ENCODE measurements at regions not wholly inside any gene's neighbourhood (a gene's known extent, or its start where the extent isn't known, plus 50 kb on each side); places are given as distances from the start of the nearest gene placed in this dataset.
"Not testable (repeated sequence)": the region's sequence is repeated elsewhere in the genome, so short reads cannot be mapped to it uniquely, and the experiment has no call there.

DNA sequence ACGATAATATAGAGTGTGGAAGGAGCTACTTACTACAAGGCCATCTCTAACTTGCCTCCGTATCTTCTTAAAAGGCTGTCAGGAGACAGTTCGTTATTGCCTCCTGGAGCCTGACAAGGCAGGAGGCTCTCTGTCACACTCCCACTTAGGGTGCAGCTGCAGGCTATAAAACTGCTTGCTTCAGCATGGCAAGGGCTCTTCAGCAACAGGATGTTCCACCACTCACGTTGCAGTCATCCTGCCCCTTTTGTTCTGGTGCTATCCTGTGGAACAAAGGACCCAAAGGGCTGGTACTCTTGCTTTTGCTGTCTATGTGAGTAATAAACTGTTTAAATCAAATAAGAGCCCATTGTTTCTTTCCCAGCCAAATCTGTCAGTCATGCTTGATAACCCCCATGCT lies 508.9 kb downstream of the NTRK2 start:
- Histone ChIP-seq H3K4me1 (replicated peaks) (no peaks in the 10 kb centered on the region), H3K27ac (no peak overlapping the region), H3K27me3 (replicated peaks) (no peaks in the 10 kb centered on the region), H3K36me3 (no peaks in the 10 kb centered on the region), H3K9me3 (replicated peaks) (no peaks in the 10 kb centered on the region), H3K4me3 (no peak overlapping the region)
- DNase-seq (ENCODE audit: low read depth in 1 of 2, low spot score in 2 of 2), result no peak

- no peaks in the 10 kb centered on the region for H3K9me3 ChIP-seq (replicated peaks)
- H3K36me3 ChIP-seq, result no peaks in the 10 kb centered on the region
- no peaks in the 10 kb centered on the region for H3K4me1 ChIP-seq (replicated peaks)
- no peaks in the 10 kb centered on the region for H3K27me3 ChIP-seq (replicated peaks)
- no peak overlapping the region for H3K27ac ChIP-seq
- no peak for DNase-seq (ENCODE audit: low read depth in 1 of 2, low spot score in 2 of 2)
- H3K4me3 ChIP-seq, result no peak overlapping the region
Observed at GRCh38 chr9:85173967-85174366, 504.4 kb downstream of the NTRK2 start.

DNA sequence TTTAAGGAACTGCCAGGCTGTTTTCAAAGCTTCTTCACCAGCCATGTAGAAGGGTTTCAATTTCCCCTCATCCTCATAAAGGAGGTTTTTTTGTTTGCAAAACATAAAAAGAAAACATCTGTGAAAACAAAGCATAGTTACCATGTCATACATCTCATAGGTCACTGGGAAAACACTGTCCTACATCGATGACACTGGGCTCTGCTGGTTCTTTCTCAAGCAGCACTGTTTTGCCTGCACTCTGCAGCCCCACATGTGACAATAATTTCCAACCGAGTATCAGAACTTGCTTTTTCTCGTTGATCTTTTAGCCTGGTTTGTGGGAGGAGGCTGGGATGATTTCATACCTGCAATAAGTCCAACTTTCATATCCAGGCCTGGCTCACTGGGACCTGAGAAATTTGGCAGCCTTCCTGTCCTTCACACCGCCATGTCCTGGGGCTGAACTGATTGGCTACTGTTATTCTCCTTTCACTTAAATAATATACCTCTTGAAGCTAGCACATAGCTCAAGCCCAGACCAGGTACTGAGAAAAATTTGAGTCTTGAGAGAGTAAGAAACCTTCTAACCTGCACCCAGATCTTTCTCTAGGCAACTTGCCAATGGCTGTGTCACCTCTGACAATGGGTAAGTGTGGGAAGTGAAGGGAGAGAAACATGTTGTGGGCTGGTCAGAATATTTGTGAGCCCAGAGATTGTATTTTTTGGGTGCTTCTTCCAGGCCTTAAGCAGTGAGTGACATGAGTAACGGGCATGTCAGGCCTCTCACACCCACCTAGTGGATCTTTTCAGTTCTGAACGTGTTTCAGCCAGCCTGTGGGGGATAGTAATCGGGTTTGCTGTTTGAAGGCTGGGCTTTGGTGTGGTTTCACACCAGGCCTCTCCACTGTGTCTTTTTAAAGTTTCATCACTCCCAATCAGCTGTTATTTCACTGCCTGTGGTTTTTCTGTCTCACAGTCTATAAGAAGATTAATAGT lies 502.8 kb downstream of the NTRK2 start:
- H3K9me3 ChIP-seq (replicated peaks), result no peaks in the 10 kb centered on the region
- DNase-seq (ENCODE audit: low read depth in 1 of 2, low spot score in 2 of 2), result no peak
- no peak overlapping the region for H3K27ac ChIP-seq
- no peak overlapping the region for H3K4me3 ChIP-seq
- no peaks in the 10 kb centered on the region for H3K27me3 ChIP-seq (replicated peaks)
- H3K36me3 ChIP-seq, result no peaks in the 10 kb centered on the region
- H3K4me1 ChIP-seq (replicated peaks), result no peaks in the 10 kb centered on the region

- Histone ChIP-seq H3K36me3 (no peaks in the 10 kb centered on the region), H3K9me3 (replicated peaks) (no peaks in the 10 kb centered on the region), H3K4me3 (no peak overlapping the region), H3K27me3 (replicated peaks) (no peaks in the 10 kb centered on the region), H3K4me1 (replicated peaks) (no peaks in the 10 kb centered on the region), H3K27ac (no peak overlapping the region)
- DNase-seq (ENCODE audit: low read depth in 1 of 2, low spot score in 2 of 2), result no peak
Observed at GRCh38 chr9:85171163-85171562, 501.6 kb downstream of the NTRK2 start.

- DNase-seq (ENCODE audit: low read depth in 1 of 2, low spot score in 2 of 2), result no peak
Observed at GRCh38 chr9:85168412-85168811, 498.9 kb downstream of the NTRK2 start.

GRCh38 chr9:85167146-85167545 lies 497.6 kb downstream of the NTRK2 start:
- no peak for DNase-seq (ENCODE audit: low read depth in 1 of 2, low spot score in 2 of 2)
- H3K9me3 ChIP-seq (replicated peaks), result no peaks in the 10 kb centered on the region
- H3K27ac ChIP-seq, result no peak overlapping the region

More at GRCh38 chr9:85168412-85168811, 498.9 kb downstream of the NTRK2 start:
- Histone ChIP-seq H3K36me3 (no peaks in the 10 kb centered on the region), H3K27me3 (replicated peaks) (no peaks in the 10 kb centered on the region), H3K9me3 (replicated peaks) (no peaks in the 10 kb centered on the region), H3K4me1 (replicated peaks) (no peaks in the 10 kb centered on the region), H3K4me3 (no peak overlapping the region), H3K27ac (no peak overlapping the region)

GRCh38 chr9:85163825-85164224 lies 494.3 kb downstream of the NTRK2 start:
- Histone ChIP-seq H3K27ac (no peak overlapping the region), H3K36me3 (no peaks in the 10 kb centered on the region), H3K9me3 (replicated peaks) (no peaks in the 10 kb centered on the region), H3K4me3 (no peak overlapping the region), H3K4me1 (replicated peaks) (no peaks in the 10 kb centered on the region), H3K27me3 (replicated peaks) (no peaks in the 10 kb centered on the region)
- DNase-seq (ENCODE audit: low read depth in 1 of 2, low spot score in 2 of 2), result no peak

More at GRCh38 chr9:85167146-85167545, 497.6 kb downstream of the NTRK2 start:
- Histone ChIP-seq H3K4me3 (no peak overlapping the region), H3K36me3 (no peaks in the 10 kb centered on the region), H3K4me1 (replicated peaks) (no peaks in the 10 kb centered on the region), H3K27me3 (replicated peaks) (no peaks in the 10 kb centered on the region)

DNA sequence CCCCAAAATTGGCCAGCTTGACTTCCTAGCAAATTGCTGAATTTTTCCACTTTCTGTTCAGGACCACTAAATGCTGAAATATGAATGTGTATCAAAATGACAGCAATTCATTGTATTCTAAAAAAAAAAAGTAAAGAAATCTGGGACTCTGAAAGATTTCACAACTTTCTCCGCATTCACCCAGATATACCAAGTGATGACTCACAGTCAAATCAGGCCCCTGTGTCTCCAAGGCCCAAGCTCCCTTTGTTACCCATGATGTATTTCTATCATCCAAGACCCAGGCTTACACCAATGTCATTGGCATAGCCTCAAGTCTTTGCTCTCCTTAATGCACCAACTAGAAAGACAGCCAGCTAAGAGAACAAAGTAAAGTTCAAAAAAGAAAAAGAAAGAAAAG lies 493.9 kb downstream of the NTRK2 start:
- no peak overlapping the region for H3K27ac ChIP-seq
- H3K36me3 ChIP-seq, result no peaks in the 10 kb centered on the region
- DNase-seq (ENCODE audit: low read depth in 1 of 2, low spot score in 2 of 2), result no peak

DNA sequence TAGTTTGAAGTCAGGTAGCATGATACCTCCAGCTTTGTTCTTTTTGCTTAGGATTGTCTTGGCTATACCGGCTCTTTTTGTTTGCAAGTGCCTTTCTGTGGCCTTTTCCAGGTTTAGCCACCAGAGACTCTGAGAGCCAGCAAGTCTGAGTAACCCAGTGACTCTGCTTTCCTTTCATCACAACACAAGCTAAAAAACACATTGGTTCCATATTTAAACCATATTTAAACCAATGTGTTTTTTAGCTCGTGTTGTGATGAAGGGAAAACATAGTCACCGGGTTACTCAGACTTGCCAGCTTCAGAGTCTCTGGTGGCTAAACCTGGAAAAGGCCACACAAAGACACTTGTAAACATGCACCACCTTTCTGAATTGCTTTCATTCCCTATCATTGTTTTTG lies 493.3 kb downstream of the NTRK2 start:
- Histone ChIP-seq H3K27me3 (replicated peaks) (no peaks in the 10 kb centered on the region), H3K36me3 (no peaks in the 10 kb centered on the region), H3K4me1 (replicated peaks) (no peaks in the 10 kb centered on the region), H3K27ac (no peak overlapping the region), H3K4me3 (no peak overlapping the region), H3K9me3 (replicated peaks) (no peaks in the 10 kb centered on the region)
- no peak for DNase-seq (ENCODE audit: low read depth in 1 of 2, low spot score in 2 of 2)

More for the DNA sequence above, 493.9 kb downstream of the NTRK2 start:
- no peaks in the 10 kb centered on the region for H3K27me3 ChIP-seq (replicated peaks)
- H3K4me1 ChIP-seq (replicated peaks), result no peaks in the 10 kb centered on the region
- H3K4me3 ChIP-seq, result no peak overlapping the region
- H3K9me3 ChIP-seq (replicated peaks), result no peaks in the 10 kb centered on the region

GRCh38 chr9:85160944-85161343 lies 491.4 kb downstream of the NTRK2 start:
- DNase-seq (ENCODE audit: low read depth in 1 of 2, low spot score in 2 of 2); H3K27me3 ChIP-seq (replicated peaks); H3K4me3 ChIP-seq; H3K36me3 ChIP-seq; H3K9me3 ChIP-seq (replicated peaks); H3K4me1 ChIP-seq (replicated peaks); H3K27ac ChIP-seq: not testable (repeated sequence)

- H3K4me3 ChIP-seq, result no peak overlapping the region
- no peak overlapping the region for H3K27ac ChIP-seq
- H3K9me3 ChIP-seq (replicated peaks), result no peaks in the 10 kb centered on the region
- DNase-seq (ENCODE audit: low read depth in 1 of 2, low spot score in 2 of 2), result no peak
- H3K4me1 ChIP-seq (replicated peaks), result no peaks in the 10 kb centered on the region
- H3K36me3 ChIP-seq, result no peaks in the 10 kb centered on the region
- no peaks in the 10 kb centered on the region for H3K27me3 ChIP-seq (replicated peaks)
Observed at GRCh38 chr9:85158512-85158911, 489.0 kb downstream of the NTRK2 start.

- Histone ChIP-seq H3K36me3 (no peaks in the 10 kb centered on the region), H3K4me1 (replicated peaks) (no peaks in the 10 kb centered on the region), H3K4me3 (no peak overlapping the region), H3K27me3 (replicated peaks) (no peaks in the 10 kb centered on the region), H3K9me3 (replicated peaks) (no peaks in the 10 kb centered on the region), H3K27ac (no peak overlapping the region)
- no peak for DNase-seq (ENCODE audit: low read depth in 1 of 2, low spot score in 2 of 2)
Observed at GRCh38 chr9:85157772-85158171, 488.2 kb downstream of the NTRK2 start.

DNA sequence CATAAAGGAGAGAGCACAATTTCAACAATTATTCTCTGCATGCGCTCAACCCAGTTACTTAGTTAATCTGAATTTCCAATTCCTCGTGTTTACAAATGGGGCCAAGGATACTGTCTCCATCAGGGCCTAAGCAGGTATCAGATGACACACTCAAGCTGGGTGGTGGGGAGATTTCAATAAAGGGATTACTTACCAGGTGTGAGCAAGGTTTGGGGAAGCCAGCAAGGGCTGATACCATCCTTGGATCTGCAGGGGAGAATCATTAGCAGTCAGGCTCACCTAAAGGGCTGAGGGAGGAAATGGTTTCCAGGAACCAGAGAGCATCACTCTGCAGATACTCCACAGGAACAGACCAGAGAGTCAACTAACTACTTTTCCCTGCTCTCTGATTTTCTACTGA lies 487.1 kb downstream of the NTRK2 start:
- no peak for DNase-seq (ENCODE audit: low read depth in 1 of 2, low spot score in 2 of 2)
- no peaks in the 10 kb centered on the region for H3K27me3 ChIP-seq (replicated peaks)
- H3K27ac ChIP-seq, result no peak overlapping the region
- H3K4me3 ChIP-seq, result no peak overlapping the region
- H3K4me1 ChIP-seq (replicated peaks), result no peaks in the 10 kb centered on the region
- no peaks in the 10 kb centered on the region for H3K9me3 ChIP-seq (replicated peaks)
- no peaks in the 10 kb centered on the region for H3K36me3 ChIP-seq

DNA sequence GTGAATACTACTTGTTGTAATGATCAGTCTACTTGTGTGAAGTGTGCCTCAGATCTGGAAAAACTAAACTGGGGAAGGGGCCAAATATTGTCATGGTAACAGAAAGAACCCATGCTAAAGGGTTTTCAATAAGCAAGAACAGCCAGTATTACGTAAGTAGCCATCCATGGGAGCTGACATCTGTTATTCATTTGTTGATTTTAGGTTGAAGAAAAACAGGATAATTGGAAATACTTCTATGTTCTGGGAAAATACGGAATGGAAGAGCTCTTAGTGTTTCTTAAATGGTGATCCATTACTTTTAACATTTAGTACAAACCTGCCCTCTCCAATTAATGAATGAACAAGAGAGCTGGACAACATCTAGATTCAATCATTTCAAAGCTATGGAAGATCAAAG lies 485.8 kb downstream of the NTRK2 start:
- Histone ChIP-seq H3K27ac (no peak overlapping the region), H3K4me3 (no peak overlapping the region)

More for the DNA sequence above, 485.8 kb downstream of the NTRK2 start:
- Histone ChIP-seq H3K27me3 (replicated peaks) (no peaks in the 10 kb centered on the region), H3K9me3 (replicated peaks) (no peaks in the 10 kb centered on the region), H3K4me1 (replicated peaks) (no peaks in the 10 kb centered on the region), H3K36me3 (no peaks in the 10 kb centered on the region)
- no peak for DNase-seq (ENCODE audit: low read depth in 1 of 2, low spot score in 2 of 2)

Measured in SJSA1 (cell line).